ENCODE measurements at regions not wholly inside any gene's neighbourhood (a gene's known extent, or its start where the extent isn't known, plus 50 kb on each side); places are given as distances from the start of the nearest gene placed in this dataset.
"Not testable (repeated sequence)": the region's sequence is repeated elsewhere in the genome, so short reads cannot be mapped to it uniquely, and the experiment has no call there.

GRCh38 chr15:20244792-20245191 lies 296.8 kb downstream of the GOLGA6L6 start:
- not testable (repeated sequence) for TF ChIP-seq CTCF (conservative IDR thresholded peaks at IDR 0.05); EZH2 (IDR thresholded peaks at IDR 0.05; ENCODE audit: low read depth)
